ENCODE measurements at regions not wholly inside any gene's neighbourhood (a gene's known extent, or its start where the extent isn't known, plus 50 kb on each side); places are given as distances from the start of the nearest gene placed in this dataset.

GRCh38 chr10:28910956-28911355, 233.6 kb downstream of the BAMBI start:
- TF ChIP-seq, protein P1, sequence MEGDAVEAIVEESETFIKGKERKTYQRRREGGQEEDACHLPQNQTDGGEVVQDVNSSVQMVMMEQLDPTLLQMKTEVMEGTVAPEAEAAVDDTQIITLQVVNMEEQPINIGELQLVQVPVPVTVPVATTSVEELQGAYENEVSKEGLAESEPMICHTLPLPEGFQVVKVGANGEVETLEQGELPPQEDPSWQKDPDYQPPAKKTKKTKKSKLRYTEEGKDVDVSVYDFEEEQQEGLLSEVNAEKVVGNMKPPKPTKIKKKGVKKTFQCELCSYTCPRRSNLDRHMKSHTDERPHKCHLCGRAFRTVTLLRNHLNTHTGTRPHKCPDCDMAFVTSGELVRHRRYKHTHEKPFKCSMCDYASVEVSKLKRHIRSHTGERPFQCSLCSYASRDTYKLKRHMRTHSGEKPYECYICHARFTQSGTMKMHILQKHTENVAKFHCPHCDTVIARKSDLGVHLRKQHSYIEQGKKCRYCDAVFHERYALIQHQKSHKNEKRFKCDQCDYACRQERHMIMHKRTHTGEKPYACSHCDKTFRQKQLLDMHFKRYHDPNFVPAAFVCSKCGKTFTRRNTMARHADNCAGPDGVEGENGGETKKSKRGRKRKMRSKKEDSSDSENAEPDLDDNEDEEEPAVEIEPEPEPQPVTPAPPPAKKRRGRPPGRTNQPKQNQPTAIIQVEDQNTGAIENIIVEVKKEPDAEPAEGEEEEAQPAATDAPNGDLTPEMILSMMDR (IDR thresholded peaks at IDR 0.05) = no peak
- TF ChIP-seq POLR2AphosphoS5 (IDR thresholded peaks at IDR 0.05) = no peak
- TF ChIP-seq POLR2A (IDR thresholded peaks at IDR 0.05) = no peak
